H1 (cell line): ENCODE measurements at regions not wholly inside any gene's neighbourhood (a gene's known extent, or its start where the extent isn't known, plus 50 kb on each side); places are given as distances from the start of the nearest gene placed in this dataset.

Experiments
- CTCF ChIA-PET: fragments of 300-600 bp; sonication (Branson Sonifier 250); formaldehyde crosslinking; loops from one replicate; lab custom pipeline; 2021; ENCODE audit not compliant: partially characterized antibody; lab: Charles Lee
- POLR2A ChIA-PET: fragments of 300-600 bp; sonication (Branson Sonifier 250); formaldehyde crosslinking; loops from one replicate; lab custom pipeline; 2021; ENCODE audit warnings: inconsistent platforms; ENCODE audit not compliant: partially characterized antibody; lab: Charles Lee
- DNase-seq, 2 experiments: peaks; one replicate each; pipeline versions ENCODE4 v3.0.0 to v3.0.0-alpha.2; 2010 to 2022; ENCODE audit warnings: low spot score in 2 of 2, low read depth in 1 of 2, mixed read lengths in 1 of 2
- FAIRE-seq: peaks from 2 replicates; lab custom pipeline; 2011; peaks lifted over from hg19 to GRCh38; lab: Jason Lieb, UNC
- H2AFZ ChIP-seq: 2 replicates; pipeline ENCODE4 v1.8.1; 2012; ENCODE audit warnings: low read length, inconsistent platforms
- H2AK5ac ChIP-seq: 2 replicates; pipeline ENCODE4 v1.6.1; 2013; ENCODE audit warnings: low read depth, low read length
- H2BK120ac ChIP-seq: replicated peaks from 2 replicates; pipeline ENCODE3; 2013; ENCODE audit warnings: low read depth, low read length, inconsistent platforms
- H2BK12ac ChIP-seq: 2 replicates; pipeline ENCODE4 v1.6.1; 2013; ENCODE audit warnings: low read depth, low read length
- H2BK15ac ChIP-seq: 2 replicates; pipeline ENCODE4 v1.6.1; 2013; ENCODE audit warnings: low read length
- H2BK20ac ChIP-seq: 2 replicates; pipeline ENCODE4 v1.6.1; 2013; ENCODE audit warnings: low read length
- H2BK5ac ChIP-seq: 2 replicates; pipeline ENCODE4 v1.6.1; 2013; ENCODE audit warnings: low read depth, low read length
- H3K14ac ChIP-seq: 2 replicates; pipeline ENCODE4 v1.6.1; 2013; ENCODE audit warnings: inconsistent platforms; ENCODE audit not compliant: insufficient read length
- H3K18ac ChIP-seq: 2 replicates; pipeline ENCODE4 v1.6.1; 2013; ENCODE audit warnings: low read length; ENCODE audit errors: extremely low read depth
- H3K23ac ChIP-seq: 2 replicates; pipeline ENCODE4 v1.6.1; 2013; ENCODE audit warnings: inconsistent platforms; ENCODE audit not compliant: insufficient read length
- H3K23me2 ChIP-seq: 2 replicates; pipeline ENCODE4 v1.6.1; 2013; ENCODE audit warnings: low read depth, low read length
- H3K27ac ChIP-seq: 2 replicates; pipeline ENCODE4 v1.6.1; 2011; ENCODE audit warnings: low read depth, low read length, inconsistent platforms
- H3K27me3 ChIP-seq, 4 experiments: replicated peaks in 1 of 4; 1 replicate in 1 of 4; 2 replicates in 3 of 4; pipeline versions ENCODE4 v1.6.1 to v1.8.1; 2011 to 2013; ENCODE audit warnings: low read length in 3 of 4, mild to moderate bottlenecking in 3 of 4, inconsistent platforms in 2 of 4, mixed read lengths in 2 of 4, moderate library complexity in 1 of 4; ENCODE audit not compliant: control insufficient read depth in 3 of 4, insufficient read depth in 3 of 4; ENCODE audit errors: extremely low read depth in 1 of 4
- H3K36me3 ChIP-seq, 4 experiments: 2 replicates each; pipeline versions ENCODE4 v1.6.1 to v1.8.1; 2011 to 2013; ENCODE audit warnings: mild to moderate bottlenecking in 4 of 4, low read length in 3 of 4, moderate library complexity in 2 of 4, control low read depth in 1 of 4, inconsistent platforms in 1 of 4; ENCODE audit not compliant: insufficient read depth in 4 of 4, control insufficient read depth in 2 of 4
- H3K4ac ChIP-seq: replicated peaks from 2 replicates; pipeline ENCODE3; 2013; ENCODE audit warnings: low read length, low read depth, mixed read lengths, inconsistent platforms; ENCODE audit not compliant: insufficient read length
- H3K4me1 ChIP-seq, 4 experiments: replicated peaks in 1 of 4; 1 replicate in 1 of 4; 2 replicates in 3 of 4; pipeline versions ENCODE4 v1.6.1 to v1.8.1; 2011 to 2013; ENCODE audit warnings: low read length in 3 of 4, inconsistent platforms in 2 of 4, mixed read lengths in 1 of 4; ENCODE audit not compliant: insufficient read depth in 4 of 4, control insufficient read depth in 3 of 4
- H3K4me2 ChIP-seq, 2 experiments: 2 replicates each; pipeline versions ENCODE4 v1.6.1 to v1.8.1; 2011 to 2013; ENCODE audit warnings: low read depth in 2 of 2, low read length in 2 of 2, control low read depth in 1 of 2, inconsistent platforms in 1 of 2, mild to moderate bottlenecking in 1 of 2; ENCODE audit not compliant: insufficient read depth in 1 of 2
- H3K4me3 ChIP-seq, 4 experiments: fragments of 200-600, 300-600 bp in 1 of 4; sonication (generic), shearing (Covaris generic), sonication (Bioruptor Twin) in 1 of 4; 2 replicates each; pipeline versions ENCODE4 v1.5.1 to v1.8.1; 2011 to 2016; ENCODE audit warnings: low read length in 4 of 4, low read depth in 3 of 4, control low read depth in 2 of 4, inconsistent platforms in 2 of 4, mild to moderate bottlenecking in 2 of 4, mixed read lengths in 1 of 4, moderate library complexity in 1 of 4; ENCODE audit not compliant: insufficient read depth in 2 of 4; ENCODE audit errors: extremely low read depth in 1 of 4
- H3K56ac ChIP-seq: replicated peaks from 2 replicates; pipeline ENCODE3; 2013; ENCODE audit warnings: low read depth, mild to moderate bottlenecking, mixed read lengths, low read length, inconsistent platforms; ENCODE audit not compliant: insufficient read length
- H3K79me1 ChIP-seq: 2 replicates; pipeline ENCODE4 v1.6.1; 2013; ENCODE audit warnings: low read depth, low read length, control low read depth
- H3K79me2 ChIP-seq, 2 experiments: 2 replicates each; pipeline versions ENCODE4 v1.6.1 to v1.8.1; 2012 to 2013; ENCODE audit warnings: low read length in 2 of 2, mild to moderate bottlenecking in 2 of 2, inconsistent platforms in 1 of 2; ENCODE audit not compliant: insufficient read depth in 2 of 2, control insufficient read depth in 1 of 2
- H3K9ac ChIP-seq, 4 experiments: replicated peaks in 1 of 4; 1 replicate in 1 of 4; 2 replicates in 3 of 4; pipeline versions ENCODE4 v1.6.1 to v1.8.1; 2011 to 2013; ENCODE audit warnings: low read depth in 3 of 4, low read length in 3 of 4, control low read depth in 2 of 4, mild to moderate bottlenecking in 2 of 4, moderate library complexity in 2 of 4, inconsistent platforms in 1 of 4; ENCODE audit errors: extremely low read depth in 1 of 4
- H3K9me3 ChIP-seq, 2 experiments: 2 replicates each; pipeline versions ENCODE4 v1.6.1 to v1.8.1; 2012 to 2013; ENCODE audit warnings: mild to moderate bottlenecking in 2 of 2, moderate library complexity in 2 of 2, control low read depth in 1 of 2, inconsistent platforms in 1 of 2, low read depth in 1 of 2, low read length in 1 of 2, mixed read lengths in 1 of 2; ENCODE audit not compliant: insufficient read depth in 2 of 2
- H4K20me1 ChIP-seq, 2 experiments: replicated peaks in 1 of 2; 2 replicates each; pipeline versions ENCODE3 to v1.8.1; 2011 to 2013; ENCODE audit warnings: inconsistent platforms in 2 of 2, low read length in 2 of 2, mild to moderate bottlenecking in 1 of 2; ENCODE audit not compliant: insufficient read depth in 2 of 2, control insufficient read depth in 1 of 2
- H4K5ac ChIP-seq: 2 replicates; pipeline ENCODE4 v1.6.1; 2013; ENCODE audit warnings: low read length, low read depth, mixed read lengths, inconsistent platforms; ENCODE audit not compliant: insufficient read length
- H4K8ac ChIP-seq: 2 replicates; pipeline ENCODE4 v1.8.0; 2013; ENCODE audit warnings: mild to moderate bottlenecking, moderate library complexity, low read length, inconsistent platforms; ENCODE audit not compliant: insufficient read depth; ENCODE audit errors: extremely low read depth
- H4K91ac ChIP-seq: replicated peaks from 2 replicates; pipeline ENCODE3; 2013; ENCODE audit warnings: low read length, mixed read lengths, inconsistent platforms; ENCODE audit not compliant: insufficient read length
- CHD2 ChIP-seq: IDR thresholded peaks from 2 replicates; pipeline ENCODE4 v1.6.1; 2012; ENCODE audit warnings: low read length, improper control_type of control experiment
- EGR1 ChIP-seq: IDR thresholded peaks from 2 replicates; pipeline ENCODE4 v1.6.1; 2011; ENCODE audit warnings: low read depth, low read length, borderline replicate concordance
- GABPA ChIP-seq: IDR thresholded peaks from 2 replicates; pipeline ENCODE4 v1.6.1; 2011; ENCODE audit warnings: mild to moderate bottlenecking, low read length, moderate library complexity, borderline replicate concordance; ENCODE audit not compliant: insufficient read depth
- HDAC2 ChIP-seq, 2 experiments: fragments of 300-600 bp in 1 of 2; sonication (generic) in 1 of 2; IDR thresholded peaks; 2 replicates each; pipeline ENCODE4 v1.6.1; 2011 to 2012; ENCODE audit warnings: low read depth in 2 of 2, low read length in 2 of 2, mild to moderate bottlenecking in 2 of 2, moderate library complexity in 2 of 2, borderline replicate concordance in 1 of 2, inconsistent platforms in 1 of 2
- NANOG ChIP-seq: IDR thresholded peaks from 2 replicates; pipeline ENCODE4 v1.6.1; 2011; ENCODE audit warnings: low read length, low read depth, mild to moderate bottlenecking, inconsistent platforms; ENCODE audit not compliant: insufficient read depth, poor library complexity, severe bottlenecking
- POLR2A ChIP-seq, 2 experiments: IDR thresholded peaks; 1 replicate in 1 of 2; 2 replicates in 1 of 2; pipeline ENCODE4 v1.6.1; 2011; ENCODE audit warnings: low read depth in 2 of 2, low read length in 2 of 2, mild to moderate bottlenecking in 2 of 2; ENCODE audit errors: control extremely low read depth in 1 of 2
- TEAD4 ChIP-seq: IDR thresholded peaks from 2 replicates; pipeline ENCODE4 v1.6.1; 2012; ENCODE audit warnings: low read depth, low read length, inconsistent platforms, mixed read lengths
- WGBS, 2 experiments: shearing (Covaris generic) in 1 of 2; methylation state at CpG; one replicate each; pipeline versions ENCODE4 v1.1.6 to v1.1.7; 2013 to 2015; ENCODE audit warnings: low lambda C conversion rate in 2 of 2, mixed read lengths in 2 of 2, inconsistent platforms in 1 of 2, low coverage in 1 of 2, missing lambda C conversion rate in 1 of 2; ENCODE audit not compliant: insufficient replicate concordance in 2 of 2, insufficient coverage in 1 of 2, insufficient read length in 1 of 2; ENCODE audit errors: extremely low coverage in 1 of 2, missing lambda C conversion rate in 1 of 2; 5-methylcytosine and 5-hydroxymethylcytosine counted together
- TF ChIP-seq, protein P1 (sequence below): IDR thresholded peaks from 2 replicates; pipeline ENCODE4 v1.6.1; 2012; ENCODE audit warnings: low read length, inconsistent platforms
- TF ChIP-seq, protein P2 (sequence below): IDR thresholded peaks from 2 replicates; pipeline ENCODE4 v1.6.1; 2011; ENCODE audit warnings: low read depth, mild to moderate bottlenecking, low read length; ENCODE audit not compliant: insufficient read depth

DNA sequence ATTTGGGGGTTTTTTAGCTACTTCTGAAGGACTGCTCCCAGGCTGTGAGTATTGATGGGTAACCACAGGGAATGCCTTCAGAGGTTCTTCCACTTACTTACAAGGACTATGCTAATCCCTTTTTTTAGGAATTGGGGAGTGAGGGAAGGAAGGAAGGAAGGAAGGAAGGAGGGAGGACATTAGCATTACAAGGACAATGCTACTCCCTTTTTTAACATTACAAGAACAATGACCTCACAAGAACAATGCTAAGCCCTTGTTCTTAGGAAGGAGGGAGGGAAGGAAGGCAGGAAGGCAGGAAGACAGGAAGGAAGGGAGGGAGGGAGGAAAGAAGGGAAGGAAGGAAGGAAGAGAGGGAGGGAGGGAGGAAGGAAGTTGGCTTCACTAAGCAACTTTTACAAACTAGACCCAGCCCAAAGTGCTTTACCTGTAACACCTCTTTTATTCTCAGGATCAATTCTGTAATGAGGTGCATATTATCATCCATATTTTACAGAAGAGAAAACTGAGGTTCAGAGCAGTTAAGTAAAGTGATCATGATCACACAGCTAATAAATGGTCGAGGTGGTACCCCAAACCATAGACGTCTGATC is 446.8 kb upstream of the JARID2 start:
- DNase-seq (no peak), FAIRE-seq (peak; percentile 52)
- Histone ChIP-seq H2BK15ac (peak overlapping the region; percentile 48; the same call in 1 of the 2 replicates), H3K18ac (peak overlapping the region; percentile 76), H3K4me1 (peaks cover 0 to 9% (median 5%) of the 10 kb centered on the region in 4 experiments; a peak in 5 of 7 replicates), H3K9ac (no peak overlapping the region), H3K27me3 (peaks cover 0 to 3% (median 1%) of the 10 kb centered on the region in 4 experiments; a peak in 3 of 7 replicates), H3K23me2 (peaks cover 2% of the 10 kb centered on the region; the same call in 1 of the 2 replicates), H2BK20ac (peak overlapping the region; percentile 88; the same call in 1 of the 2 replicates), H2BK5ac (peak overlapping the region; percentile 87), H3K9me3 (peaks cover 0 to 6% of the 10 kb centered on the region in 2 experiments; a peak in 2 of 4 replicates), H3K4me3 (no peak overlapping the region), H2AK5ac (no peak overlapping the region; the same call in 1 of the 2 replicates), H2BK12ac (peak overlapping the region; percentile 91; the same call in 1 of the 2 replicates), H3K36me3 (no peaks in the 10 kb centered on the region), H4K8ac (no peak overlapping the region), H3K79me2 (no peaks in the 10 kb centered on the region), H3K4me2 (peak overlapping the region in 1 of 2 experiments; percentile 12; a peak in 1 of 4 replicates), H4K20me1 (no peaks in the 10 kb centered on the region), H3K27ac (no peak overlapping the region), H3K4ac (no peak overlapping the region), H3K23ac (no peak overlapping the region), H3K79me1 (no peaks in the 10 kb centered on the region), H2AFZ (no peak overlapping the region), H4K5ac (no peak overlapping the region), H2BK120ac (no peak overlapping the region), H3K14ac (no peak overlapping the region), H4K91ac (peak overlapping the region; percentile 48), H3K56ac (no peak overlapping the region)
- POLR2A ChIA-PET: interaction anchor here (0.7 to 1.3 kb wide), 3 partner anchors 11 to 14 kb away, joined by 3 read pairs; no protein-coding TSS in a partner anchor
- WGBS, 2 experiments: 85% methylated on average over 2 of the region's 2 CpGs; no CpG with 5 or more reads in 1 of the 2 experiments
- CTCF ChIA-PET: interaction anchor here (1.0 to 1.1 kb wide), 3 partner anchors 9 to 15 kb away, joined by 3 read pairs; no protein-coding TSS in a partner anchor
- TF ChIP-seq EGR1: peak; percentile 73
- no peak for TF ChIP-seq HDAC2 (IDR thresholded peaks at IDR 0.05; ENCODE audit: borderline replicate concordance in 1 of 2, low read depth in 2 of 2, low read length in 2 of 2)
- no peak for TF ChIP-seq GABPA
- no peak for TF ChIP-seq POLR2A (IDR thresholded peaks at IDR 0.05; ENCODE audit: control extremely low read depth in 1 of 2, low read depth in 2 of 2, low read length in 2 of 2)
- TF ChIP-seq, protein P1, sequence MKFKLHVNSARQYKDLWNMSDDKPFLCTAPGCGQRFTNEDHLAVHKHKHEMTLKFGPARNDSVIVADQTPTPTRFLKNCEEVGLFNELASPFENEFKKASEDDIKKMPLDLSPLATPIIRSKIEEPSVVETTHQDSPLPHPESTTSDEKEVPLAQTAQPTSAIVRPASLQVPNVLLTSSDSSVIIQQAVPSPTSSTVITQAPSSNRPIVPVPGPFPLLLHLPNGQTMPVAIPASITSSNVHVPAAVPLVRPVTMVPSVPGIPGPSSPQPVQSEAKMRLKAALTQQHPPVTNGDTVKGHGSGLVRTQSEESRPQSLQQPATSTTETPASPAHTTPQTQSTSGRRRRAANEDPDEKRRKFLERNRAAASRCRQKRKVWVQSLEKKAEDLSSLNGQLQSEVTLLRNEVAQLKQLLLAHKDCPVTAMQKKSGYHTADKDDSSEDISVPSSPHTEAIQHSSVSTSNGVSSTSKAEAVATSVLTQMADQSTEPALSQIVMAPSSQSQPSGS: no peak
- TF ChIP-seq TEAD4: no peak
- TF ChIP-seq NANOG: no peak
- TF ChIP-seq, protein P2, sequence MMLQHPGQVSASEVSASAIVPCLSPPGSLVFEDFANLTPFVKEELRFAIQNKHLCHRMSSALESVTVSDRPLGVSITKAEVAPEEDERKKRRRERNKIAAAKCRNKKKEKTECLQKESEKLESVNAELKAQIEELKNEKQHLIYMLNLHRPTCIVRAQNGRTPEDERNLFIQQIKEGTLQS: no peak
- TF ChIP-seq CHD2: no peak
